ENCODE measurements at regions not wholly inside any gene's neighbourhood (a gene's known extent, or its start where the extent isn't known, plus 50 kb on each side); places are given as distances from the start of the nearest gene placed in this dataset.
"Not testable (repeated sequence)": the region's sequence is repeated elsewhere in the genome, so short reads cannot be mapped to it uniquely, and the experiment has no call there.

- no peak for TF ChIP-seq CTCF (IDR thresholded peaks at IDR 0.05)
- DNase-seq (ENCODE audit: low spot score) = no peak
- ATAC-seq (ENCODE audit: low FRiP score) = no peak
These were observed 329.0 kb upstream of the NRSN1 start for GRCh38 chr6:23797041-23797440.

DNA sequence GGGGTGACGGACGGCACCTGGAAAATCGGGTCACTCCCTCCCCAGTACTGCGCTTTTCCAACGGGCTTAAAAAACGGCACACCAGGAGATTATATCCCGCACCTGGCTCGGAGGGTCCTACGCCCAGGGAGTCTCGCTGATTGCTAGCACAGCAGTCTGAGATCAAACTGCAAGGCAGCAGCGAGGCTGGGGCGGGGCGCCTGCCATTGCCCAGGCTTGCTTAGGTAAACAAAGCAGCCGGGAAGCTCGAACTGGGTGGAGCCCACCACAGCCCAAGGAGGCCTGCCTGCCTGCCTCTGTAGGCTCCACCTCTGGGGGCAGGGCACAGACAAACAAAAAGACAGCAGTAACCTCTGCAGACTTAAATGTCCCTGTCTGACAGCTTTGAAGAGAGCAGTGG lies 321.7 kb upstream of the NRSN1 start:
- not testable (repeated sequence) for ATAC-seq (ENCODE audit: low FRiP score); DNase-seq (ENCODE audit: low spot score)

GRCh38 chr6:23821141-23821540 lies 304.9 kb upstream of the NRSN1 start:
- not testable (repeated sequence) for DNase-seq (ENCODE audit: low spot score); ATAC-seq (ENCODE audit: low FRiP score)

DNA sequence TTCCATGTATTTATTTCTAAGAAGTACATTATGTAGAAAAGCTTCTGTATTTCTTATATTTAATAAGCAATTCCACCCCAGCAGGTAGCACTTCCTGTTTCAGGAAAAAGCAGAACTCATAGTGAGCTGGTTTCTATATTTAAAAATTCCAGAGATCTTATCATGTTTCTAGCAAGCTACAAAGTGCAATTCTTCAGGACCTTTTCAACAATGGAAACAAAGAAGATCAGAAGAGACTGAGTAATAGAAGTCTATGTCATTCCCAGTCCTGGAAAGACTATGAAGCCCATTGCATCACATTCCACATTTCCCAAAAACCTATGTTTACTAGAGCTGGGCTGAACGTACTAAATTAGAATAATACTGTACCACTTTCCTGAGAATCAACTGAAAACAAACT lies 302.6 kb upstream of the NRSN1 start:
- no peak for TF ChIP-seq CTCF (IDR thresholded peaks at IDR 0.05)
- no peak for ATAC-seq (ENCODE audit: low FRiP score)
- no peak for DNase-seq (ENCODE audit: low spot score)

DNA sequence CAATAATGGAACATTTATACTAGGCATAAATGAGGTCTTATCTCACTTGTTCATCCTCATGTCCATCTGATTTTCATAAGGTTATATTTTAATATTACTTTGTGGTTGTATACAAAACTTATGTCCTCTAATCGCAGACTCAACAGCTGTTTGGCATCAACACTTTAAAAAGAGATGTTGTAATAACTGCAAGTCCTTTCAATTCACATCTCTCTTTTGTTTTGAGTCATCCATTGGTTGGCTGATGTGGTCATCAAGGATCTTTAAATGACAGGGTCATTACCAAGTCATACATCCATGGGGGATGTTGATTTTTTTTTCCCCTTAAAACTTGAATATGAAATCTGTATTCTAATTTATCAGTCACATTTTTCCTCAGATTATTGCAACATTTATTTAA lies 299.4 kb upstream of the NRSN1 start:
- ATAC-seq (ENCODE audit: low FRiP score) = no peak
- DNase-seq (ENCODE audit: low spot score) = no peak
- TF ChIP-seq CTCF (IDR thresholded peaks at IDR 0.05) = no peak

DNA sequence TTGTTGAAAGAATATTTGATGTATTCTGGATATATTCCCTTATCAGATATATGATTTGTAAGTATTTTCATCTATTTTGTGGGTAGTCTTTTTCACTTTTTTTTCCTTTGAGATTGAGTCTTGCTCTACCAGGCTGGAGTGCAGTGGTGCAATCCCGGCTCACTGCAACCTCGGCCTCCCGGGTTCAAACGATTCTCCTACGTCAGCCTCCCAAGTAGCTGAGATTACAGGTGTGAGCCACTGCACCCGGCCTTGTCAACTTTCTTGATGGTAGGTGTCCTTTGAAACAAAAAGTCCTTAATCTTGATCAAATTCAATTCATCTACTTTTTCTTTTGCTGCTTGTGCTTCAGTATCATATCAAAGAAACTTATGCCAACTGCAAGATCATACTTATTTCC lies 297.2 kb upstream of the NRSN1 start:
- no peak for TF ChIP-seq CTCF (IDR thresholded peaks at IDR 0.05)
- ATAC-seq (ENCODE audit: low FRiP score) = no peak
- DNase-seq (ENCODE audit: low spot score) = no peak

GRCh38 chr6:23841116-23841515 lies 284.9 kb upstream of the NRSN1 start:
- TF ChIP-seq CTCF (IDR thresholded peaks at IDR 0.05) = no peak
- no peak for ATAC-seq (ENCODE audit: low FRiP score)
- DNase-seq (ENCODE audit: low spot score) = no peak

DNA sequence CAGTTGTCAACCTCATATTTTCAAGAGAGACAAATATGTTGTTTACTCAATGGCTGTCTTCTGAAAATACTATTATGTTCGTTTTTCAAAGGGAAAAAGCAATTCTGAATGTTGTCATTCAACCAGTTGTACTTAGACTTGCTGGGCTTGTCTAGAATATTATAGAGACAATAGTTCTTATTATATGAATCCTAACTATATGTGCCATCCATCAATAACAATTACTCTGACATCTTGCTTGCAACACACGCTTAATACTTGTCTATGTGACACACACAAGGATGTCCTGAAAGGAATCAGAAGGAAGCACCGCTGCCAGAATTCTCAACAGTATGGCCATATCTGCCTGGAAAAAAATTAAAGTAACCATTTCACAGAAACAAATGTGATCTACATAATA lies 283.3 kb upstream of the NRSN1 start:
- DNase-seq (ENCODE audit: low spot score) = no peak
- ATAC-seq (ENCODE audit: low FRiP score) = no peak
- TF ChIP-seq CTCF (IDR thresholded peaks at IDR 0.05) = no peak
